Left lung (tissue), 4 donors: ENCODE measurements at regions not wholly inside any gene's neighbourhood (a gene's known extent, or its start where the extent isn't known, plus 50 kb on each side); places are given as distances from the start of the nearest gene placed in this dataset.

Experiments
- ATAC-seq: fragments of 200-7000 bp; cut with Tn5 transposase; one replicate; pipeline ENCODE4 v1.9.1; 2020; ENCODE audit warnings: moderate library complexity
- DNase-seq, 4 donors: peaks; one replicate each; pipeline ENCODE4 v3.0.0-alpha.2; 2013 to 2020
- H3K27ac ChIP-seq, 2 donors: fragments of 200-600 bp; sonication (generic) in 1 of 2; one replicate each; pipeline versions ENCODE4 v1.5.0 to v1.8.0; 2020 to 2021
- H3K27me3 ChIP-seq, 2 donors: fragments of 200-600 bp; sonication (generic) in 1 of 2; one replicate each; pipeline versions ENCODE4 v1.5.0 to v1.8.0; 2020 to 2021
- H3K36me3 ChIP-seq, 2 donors: fragments of 200-600 bp; sonication (generic) in 1 of 2; one replicate each; pipeline versions ENCODE4 v1.5.0 to v1.8.0; 2020 to 2021
- H3K4me1 ChIP-seq, 2 donors: fragments of 200-600 bp; one replicate each; pipeline ENCODE4 v1.8.0; 2021
- H3K4me3 ChIP-seq, 2 donors: fragments of 200-600 bp; sonication (generic) in 1 of 2; one replicate each; pipeline versions ENCODE4 v1.5.0 to v1.8.0; 2020 to 2021; ENCODE audit warnings: mild to moderate bottlenecking in 1 of 2
- H3K9me3 ChIP-seq, 2 donors: fragments of 200-600 bp; sonication (generic) in 1 of 2; one replicate each; pipeline versions ENCODE4 v1.5.0 to v1.8.0; 2020 to 2021
- intact Hi-C, 2 donors: fragments of 100-400 bp; cut with DNase I; formaldehyde crosslinking; loops; one replicate each; pipeline versions ENCODE4 v1.11.2 to v1.14.2; 2022
- TF ChIP-seq, protein P1 (sequence below), 2 donors: fragments of 200-600 bp; sonication (generic) in 1 of 2; IDR thresholded peaks; one replicate each; pipeline versions ENCODE4 v1.5.0 to v1.8.0; 2021; ENCODE audit warnings: antibody characterized with exemption in 2 of 2
- donor health status: DM: no; HTN: yes; CAD: no.
- donor health status: DM: no; HTN: no; CAD: no.

DNA sequence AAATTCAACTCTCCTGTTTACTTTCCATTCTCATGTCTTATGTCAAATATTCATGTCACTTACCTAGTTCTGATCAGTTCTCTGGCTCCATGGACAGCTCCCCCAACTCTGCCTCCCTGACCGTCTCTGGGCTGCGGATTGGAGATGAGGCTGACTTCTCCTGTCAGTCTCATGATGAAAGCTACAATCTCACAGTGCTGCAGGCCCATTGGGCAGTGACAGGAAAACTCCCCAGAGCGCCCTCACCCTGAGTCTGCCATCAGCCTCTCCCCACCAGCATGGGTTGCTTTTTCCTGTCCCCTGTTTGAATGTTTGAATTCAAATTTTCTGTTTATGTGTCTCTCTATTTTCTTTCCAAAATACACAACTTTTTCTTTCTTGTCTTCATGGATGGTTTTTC lies 63.8 kb upstream of the TOP3B start:
- no peaks in the 10 kb centered on the region for H3K36me3 ChIP-seq
- ATAC-seq (no peak), DNase-seq (no peak)
- TF ChIP-seq, protein P1, sequence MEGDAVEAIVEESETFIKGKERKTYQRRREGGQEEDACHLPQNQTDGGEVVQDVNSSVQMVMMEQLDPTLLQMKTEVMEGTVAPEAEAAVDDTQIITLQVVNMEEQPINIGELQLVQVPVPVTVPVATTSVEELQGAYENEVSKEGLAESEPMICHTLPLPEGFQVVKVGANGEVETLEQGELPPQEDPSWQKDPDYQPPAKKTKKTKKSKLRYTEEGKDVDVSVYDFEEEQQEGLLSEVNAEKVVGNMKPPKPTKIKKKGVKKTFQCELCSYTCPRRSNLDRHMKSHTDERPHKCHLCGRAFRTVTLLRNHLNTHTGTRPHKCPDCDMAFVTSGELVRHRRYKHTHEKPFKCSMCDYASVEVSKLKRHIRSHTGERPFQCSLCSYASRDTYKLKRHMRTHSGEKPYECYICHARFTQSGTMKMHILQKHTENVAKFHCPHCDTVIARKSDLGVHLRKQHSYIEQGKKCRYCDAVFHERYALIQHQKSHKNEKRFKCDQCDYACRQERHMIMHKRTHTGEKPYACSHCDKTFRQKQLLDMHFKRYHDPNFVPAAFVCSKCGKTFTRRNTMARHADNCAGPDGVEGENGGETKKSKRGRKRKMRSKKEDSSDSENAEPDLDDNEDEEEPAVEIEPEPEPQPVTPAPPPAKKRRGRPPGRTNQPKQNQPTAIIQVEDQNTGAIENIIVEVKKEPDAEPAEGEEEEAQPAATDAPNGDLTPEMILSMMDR (IDR thresholded peaks at IDR 0.05): no peak
- H3K27ac ChIP-seq: no peak overlapping the region
- H3K9me3 ChIP-seq: no peaks in the 10 kb centered on the region
- intact Hi-C loops: no loop called here
- no peak overlapping the region for H3K4me3 ChIP-seq
- H3K4me1 ChIP-seq: no peaks in the 10 kb centered on the region
- H3K27me3 ChIP-seq: peaks cover 7 to 17% of the 10 kb centered on the region in 2 donors

DNA sequence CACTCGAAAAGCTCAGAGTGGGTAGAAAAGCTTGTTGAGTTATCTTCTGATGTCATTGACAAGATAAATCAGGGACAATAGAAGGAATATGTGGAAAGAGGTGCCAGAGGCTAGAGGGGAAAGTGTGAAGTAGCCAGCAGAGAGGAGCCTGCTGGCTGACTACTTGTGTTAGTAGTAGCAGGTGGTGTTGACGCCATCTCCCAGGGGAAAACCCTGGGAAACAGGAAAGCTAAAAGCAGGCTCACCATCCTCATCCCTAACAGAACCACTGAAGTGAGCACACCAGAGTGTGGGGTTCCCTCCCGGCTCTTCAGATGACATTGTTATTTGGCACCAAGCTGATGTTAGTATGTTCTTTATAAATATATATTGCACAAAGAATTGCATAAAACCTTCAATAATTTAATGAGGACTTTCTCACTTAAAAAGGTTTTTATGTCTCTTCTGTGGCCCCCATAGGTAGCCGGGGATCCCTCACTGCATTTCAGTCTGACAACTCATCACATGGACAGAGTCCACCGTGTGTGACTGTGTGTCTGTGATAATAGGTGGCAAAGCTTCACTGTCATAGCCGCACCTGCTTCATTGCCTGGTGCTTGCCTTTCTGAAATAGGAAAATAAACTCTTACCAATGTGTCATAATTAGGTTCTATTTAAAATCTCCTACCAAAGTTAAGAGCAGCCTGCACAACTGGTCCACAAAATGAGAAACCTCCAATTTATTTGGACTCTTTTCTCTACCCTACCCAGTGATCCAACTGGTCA lies 63.2 kb upstream of the TOP3B start:
- Histone ChIP-seq H3K27ac (no peak overlapping the region), H3K4me1 (no peaks in the 10 kb centered on the region), H3K27me3 (peaks cover 7 to 17% of the 10 kb centered on the region in 2 donors), H3K36me3 (no peaks in the 10 kb centered on the region), H3K9me3 (no peaks in the 10 kb centered on the region), H3K4me3 (no peak overlapping the region)
- intact Hi-C loops: no loop called here
- no peak for ATAC-seq
- TF ChIP-seq, protein P1 (IDR thresholded peaks at IDR 0.05): no peak
- DNase-seq: no peak

DNA sequence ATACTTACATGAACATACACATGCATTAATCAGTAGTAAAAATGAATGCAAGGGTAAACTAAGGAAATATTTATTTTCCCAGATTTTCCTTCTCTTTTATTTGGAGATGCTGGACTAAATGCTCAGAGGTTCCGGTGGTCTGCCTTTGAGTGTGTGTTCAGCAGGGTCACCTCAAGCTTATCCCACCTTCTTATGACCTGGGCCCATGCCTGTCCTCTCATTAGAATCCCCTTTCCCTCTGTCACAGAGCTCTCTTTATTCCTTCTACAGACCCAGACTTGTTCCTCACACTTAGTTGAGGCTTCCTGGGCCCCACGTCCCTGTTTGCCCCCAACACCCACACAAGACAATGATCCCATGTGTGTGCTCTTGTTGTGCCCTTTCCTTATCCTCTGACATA lies 61.6 kb upstream of the TOP3B start:
- Histone ChIP-seq H3K36me3 (no peaks in the 10 kb centered on the region), H3K4me3 (no peak overlapping the region), H3K27ac (no peak overlapping the region), H3K4me1 (no peaks in the 10 kb centered on the region), H3K27me3 (peaks cover 5 to 11% of the 10 kb centered on the region in 2 donors), H3K9me3 (no peaks in the 10 kb centered on the region)
- DNase-seq: no peak
- intact Hi-C loops: no loop called here
- no peak for ATAC-seq
- TF ChIP-seq, protein P1 (IDR thresholded peaks at IDR 0.05): no peak

DNA sequence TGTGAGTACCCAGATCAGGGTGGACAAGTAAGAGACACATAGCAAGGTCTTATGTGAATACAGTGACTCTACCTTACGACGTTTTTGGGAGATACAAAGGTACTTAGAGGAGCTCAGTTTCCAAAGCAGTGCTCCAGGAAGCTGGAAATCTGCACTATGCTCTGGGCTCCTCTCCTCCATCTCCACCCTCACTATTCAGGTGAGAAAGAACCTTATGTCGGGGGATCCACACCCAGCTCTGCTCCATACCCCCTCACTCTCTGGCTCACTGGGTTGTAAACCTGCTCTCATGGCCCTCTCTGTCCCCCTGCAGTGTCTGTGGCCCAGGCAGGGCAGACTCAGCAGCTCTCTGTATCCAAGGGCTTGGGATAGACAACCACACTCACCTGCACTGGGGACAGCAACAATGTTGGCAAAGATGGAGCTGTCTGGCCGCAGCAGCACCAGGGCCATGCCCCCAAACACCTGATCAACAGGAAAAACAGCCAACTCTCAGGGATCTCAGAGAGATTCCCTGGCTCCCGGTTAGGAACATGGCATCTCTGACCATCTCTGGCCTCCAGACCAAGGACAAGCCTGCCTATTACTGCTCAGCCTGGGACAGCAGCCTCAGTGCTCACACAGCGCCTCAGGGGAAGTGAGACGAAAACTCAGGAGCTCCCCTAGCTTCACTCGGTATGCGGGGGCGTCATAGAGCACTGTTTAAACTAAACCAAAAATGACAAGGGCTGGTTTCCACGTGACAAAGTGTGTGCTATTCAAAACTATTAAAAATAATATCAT lies 60.9 kb upstream of the TOP3B start:
- H3K27me3 ChIP-seq: peaks cover 0 to 5% of the 10 kb centered on the region in 2 donors
- no peaks in the 10 kb centered on the region for H3K36me3 ChIP-seq
- TF ChIP-seq, protein P1 (IDR thresholded peaks at IDR 0.05): no peak

DNA sequence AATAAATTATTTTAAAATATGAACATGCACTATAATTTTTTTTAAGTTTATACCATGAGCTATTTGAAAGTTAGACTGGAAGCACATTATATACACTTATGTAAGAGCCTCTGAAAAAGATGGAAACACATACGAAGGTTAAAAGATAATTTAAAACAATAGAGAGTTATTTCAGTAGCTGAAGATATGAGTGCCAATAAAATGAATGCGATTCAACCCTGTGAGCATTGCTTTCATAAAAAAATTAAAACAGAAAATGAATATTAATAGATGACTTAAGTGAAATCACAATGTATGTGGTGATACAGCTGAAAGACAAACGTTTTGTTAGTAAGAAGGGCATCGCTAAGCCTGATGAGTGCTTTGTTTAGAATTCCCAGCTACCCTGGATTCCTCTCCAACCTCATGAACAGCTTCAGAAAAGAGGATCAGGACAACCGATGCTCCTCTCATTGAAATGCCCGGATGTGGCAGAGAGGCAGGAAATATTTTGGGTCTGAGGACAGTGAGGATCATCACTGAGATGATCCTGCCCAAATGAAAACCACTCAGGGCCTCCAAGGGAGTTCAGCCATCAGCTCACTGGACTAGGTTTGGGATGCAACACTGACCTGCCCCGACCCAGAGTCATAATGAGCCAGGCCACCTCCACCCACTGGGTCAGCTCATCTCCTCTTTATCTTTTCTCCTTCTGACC lies 60.2 kb upstream of the TOP3B start:
- Histone ChIP-seq H3K9me3 (no peaks in the 10 kb centered on the region), H3K36me3 (no peaks in the 10 kb centered on the region), H3K27me3 (peaks cover 0 to 4% of the 10 kb centered on the region in 2 donors), H3K4me3 (no peak overlapping the region), H3K27ac (no peak overlapping the region), H3K4me1 (no peaks in the 10 kb centered on the region)
- ATAC-seq: no peak
- intact Hi-C loops: no loop called here
- TF ChIP-seq, protein P1 (IDR thresholded peaks at IDR 0.05): no peak
- DNase-seq: no peak

More for the DNA sequence above, 60.9 kb upstream of the TOP3B start:
- intact Hi-C loops: no loop called here
- Histone ChIP-seq H3K4me1 (no peaks in the 10 kb centered on the region), H3K4me3 (no peak overlapping the region), H3K27ac (no peak overlapping the region), H3K9me3 (no peaks in the 10 kb centered on the region)
- DNase-seq (no peak), ATAC-seq (no peak)
